T-helper 1 cell treated with Interleukin-12 subunit alpha and Interleukin-12 subunit beta and Interleukin-4 antibody, amounts not matched to agents 30 μg/mL and 1 μg/mL, for 36 hours (primary cell): ENCODE measurements at regions not wholly inside any gene's neighbourhood (a gene's known extent, or its start where the extent isn't known, plus 50 kb on each side); places are given as distances from the start of the nearest gene placed in this dataset.
"Not testable (repeated sequence)": the region's sequence is repeated elsewhere in the genome, so short reads cannot be mapped to it uniquely, and the experiment has no call there.

Source experiments
- H3K27ac Mint-ChIP-seq: one replicate; pipeline ENCODE4 v1.8.0; 2021; ENCODE audit warnings: mild to moderate bottlenecking, mixed read lengths
- H3K27me3 Mint-ChIP-seq: one replicate; pipeline ENCODE4 v1.8.0; 2021; ENCODE audit warnings: low read depth, mixed read lengths
- H3K36me3 Mint-ChIP-seq: one replicate; pipeline ENCODE4 v1.8.0; 2021; ENCODE audit warnings: low read depth, mixed read lengths
- H3K4me1 Mint-ChIP-seq: one replicate; pipeline ENCODE4 v1.8.0; 2021; ENCODE audit warnings: low read depth, mixed read lengths
- H3K4me3 Mint-ChIP-seq: one replicate; pipeline ENCODE4 v1.8.0; 2021; ENCODE audit warnings: mild to moderate bottlenecking, moderate library complexity, mixed read lengths
- H3K9me3 Mint-ChIP-seq: one replicate; pipeline ENCODE4 v1.8.0; 2021; ENCODE audit warnings: mixed read lengths

DNA sequence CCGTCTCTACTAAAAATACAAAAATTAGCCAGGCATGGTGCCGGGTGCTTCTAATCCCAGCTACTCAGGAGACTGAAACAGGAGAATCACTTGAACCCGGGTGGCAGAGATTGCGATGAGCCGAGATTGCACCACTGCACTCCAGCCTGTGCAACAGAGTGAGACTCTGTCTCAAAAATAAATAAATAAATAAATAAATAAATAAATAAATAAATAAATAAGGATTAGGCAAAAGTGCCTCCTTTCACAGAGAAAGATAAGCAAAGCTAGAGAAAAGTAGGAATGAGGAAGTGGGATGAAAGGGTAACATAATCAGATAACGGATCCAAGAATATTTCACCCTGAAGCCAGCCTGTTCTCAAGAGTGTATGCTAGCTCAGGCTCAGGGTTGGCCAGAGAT is 869.6 kb upstream of the AUTS2 start:
- not testable (repeated sequence) for H3K36me3 Mint-ChIP-seq, H3K4me3 Mint-ChIP-seq, H3K4me1 Mint-ChIP-seq, H3K27ac Mint-ChIP-seq, H3K27me3 Mint-ChIP-seq
- H3K9me3 Mint-ChIP-seq, result peaks cover 31% of the 10 kb centered on the region

DNA sequence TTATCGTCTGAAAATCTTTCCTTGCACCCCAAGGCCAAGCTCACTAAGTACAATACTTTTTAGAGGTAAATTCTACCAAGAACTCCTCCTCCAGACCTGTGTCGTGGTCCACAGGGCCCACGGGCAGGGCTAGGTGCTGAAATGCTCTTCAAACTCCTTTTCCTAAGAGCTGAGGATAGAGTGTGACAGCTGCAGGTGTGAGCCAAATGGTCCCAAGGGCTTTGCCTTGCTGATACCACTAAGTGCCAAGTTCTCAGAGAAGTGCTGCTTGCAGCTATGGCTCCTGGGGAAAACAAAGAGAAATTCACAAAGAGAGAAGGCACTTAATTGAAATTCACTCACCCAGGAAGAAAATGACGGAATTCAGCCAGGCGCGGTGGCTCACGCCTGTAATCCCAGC is 868.9 kb upstream of the AUTS2 start:
- Mint-ChIP-seq H3K27me3 (no peaks in the 10 kb centered on the region), H3K36me3 (no peaks in the 10 kb centered on the region), H3K4me3 (no peak overlapping the region), H3K27ac (no peak overlapping the region), H3K4me1 (no peaks in the 10 kb centered on the region), H3K9me3 (peaks cover 31% of the 10 kb centered on the region)

- H3K27ac Mint-ChIP-seq, result no peak overlapping the region
- H3K27me3 Mint-ChIP-seq, result no peaks in the 10 kb centered on the region
- no peaks in the 10 kb centered on the region for H3K4me1 Mint-ChIP-seq
- no peak overlapping the region for H3K4me3 Mint-ChIP-seq
- H3K36me3 Mint-ChIP-seq, result no peaks in the 10 kb centered on the region
- peaks cover 28% of the 10 kb centered on the region for H3K9me3 Mint-ChIP-seq
Observed at GRCh38 chr7:68730194-68730593, 868.1 kb upstream of the AUTS2 start.

DNA sequence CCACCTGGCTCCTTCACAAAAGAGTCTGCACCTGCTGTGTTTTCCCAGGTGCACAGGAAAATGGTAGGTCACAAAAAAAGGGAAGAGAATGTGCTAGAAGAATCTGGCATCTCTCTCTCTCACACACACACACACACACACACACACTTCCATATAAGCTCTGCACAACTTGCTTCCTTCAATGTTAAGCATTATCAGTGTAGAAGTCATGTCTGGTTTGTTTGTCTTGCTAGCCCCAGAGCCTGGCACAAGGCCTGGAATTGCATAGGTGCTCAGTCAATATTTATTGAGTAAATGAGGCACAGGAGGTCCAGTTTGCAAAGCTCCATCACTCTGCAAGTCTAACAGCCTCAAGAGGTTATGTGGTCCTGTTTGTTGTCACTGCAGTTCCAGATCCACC is 867.3 kb upstream of the AUTS2 start:
- Mint-ChIP-seq H3K27ac (no peak overlapping the region), H3K36me3 (no peaks in the 10 kb centered on the region)

GRCh38 chr7:68733219-68734153 is 864.8 kb upstream of the AUTS2 start:
- Mint-ChIP-seq H3K27me3 (no peaks in the 10 kb centered on the region), H3K27ac (no peak overlapping the region)

More for the DNA sequence above, 867.3 kb upstream of the AUTS2 start:
- Mint-ChIP-seq H3K4me1 (no peaks in the 10 kb centered on the region), H3K9me3 (peaks cover 27% of the 10 kb centered on the region), H3K27me3 (no peaks in the 10 kb centered on the region), H3K4me3 (no peak overlapping the region)

DNA sequence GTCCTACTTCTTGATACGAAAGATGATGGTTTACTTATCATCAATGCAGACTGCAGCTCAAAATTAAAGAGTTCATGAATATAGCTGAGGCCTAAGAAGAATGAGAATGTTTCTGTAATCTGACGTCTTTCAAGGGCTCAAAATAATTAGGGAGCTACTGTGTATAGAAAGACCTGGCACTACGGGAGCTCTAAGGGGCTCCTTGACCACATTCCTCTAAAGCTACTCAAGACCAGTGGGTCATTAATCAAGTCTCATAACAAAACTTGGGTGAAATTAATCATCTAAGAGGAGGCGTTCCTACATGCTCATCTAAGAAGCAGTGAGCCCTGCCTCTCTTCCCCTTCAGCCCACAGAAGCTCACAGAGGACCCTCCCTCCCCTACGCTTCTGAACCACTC is 863.8 kb upstream of the AUTS2 start:
- peaks cover 30% of the 10 kb centered on the region for H3K9me3 Mint-ChIP-seq
- no peaks in the 10 kb centered on the region for H3K27me3 Mint-ChIP-seq

More at GRCh38 chr7:68733219-68734153, 864.8 kb upstream of the AUTS2 start:
- H3K4me1 Mint-ChIP-seq, result no peaks in the 10 kb centered on the region
- peaks cover 26% of the 10 kb centered on the region for H3K9me3 Mint-ChIP-seq
- no peak overlapping the region for H3K4me3 Mint-ChIP-seq
- H3K36me3 Mint-ChIP-seq, result no peaks in the 10 kb centered on the region

DNA sequence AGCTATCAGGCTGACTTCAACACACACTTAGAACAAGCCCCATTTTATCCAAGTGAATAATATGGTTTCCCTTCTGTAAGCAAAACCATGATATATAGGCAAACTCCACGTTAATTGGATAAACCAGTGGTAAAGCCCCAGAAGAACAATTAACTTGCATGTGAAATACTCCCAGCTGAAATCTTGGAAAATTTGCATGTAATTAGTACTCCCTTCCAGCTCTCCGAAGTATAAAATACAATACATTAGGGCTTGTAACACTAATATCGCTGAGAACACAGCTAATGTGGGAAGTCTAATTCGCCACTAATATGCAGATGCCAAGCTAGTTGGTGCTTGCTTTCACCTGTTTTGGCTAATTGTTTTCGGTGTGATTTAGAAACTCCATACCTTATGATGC is 859.0 kb upstream of the AUTS2 start:
- no peaks in the 10 kb centered on the region for H3K36me3 Mint-ChIP-seq
- no peak overlapping the region for H3K4me3 Mint-ChIP-seq
- H3K27me3 Mint-ChIP-seq, result no peaks in the 10 kb centered on the region
- no peak overlapping the region for H3K27ac Mint-ChIP-seq
- no peaks in the 10 kb centered on the region for H3K4me1 Mint-ChIP-seq
- H3K9me3 Mint-ChIP-seq, result peaks cover 37% of the 10 kb centered on the region

More for the DNA sequence above, 863.8 kb upstream of the AUTS2 start:
- no peaks in the 10 kb centered on the region for H3K36me3 Mint-ChIP-seq
- no peak overlapping the region for H3K27ac Mint-ChIP-seq
- H3K4me1 Mint-ChIP-seq, result no peaks in the 10 kb centered on the region
- H3K4me3 Mint-ChIP-seq, result no peak overlapping the region

DNA sequence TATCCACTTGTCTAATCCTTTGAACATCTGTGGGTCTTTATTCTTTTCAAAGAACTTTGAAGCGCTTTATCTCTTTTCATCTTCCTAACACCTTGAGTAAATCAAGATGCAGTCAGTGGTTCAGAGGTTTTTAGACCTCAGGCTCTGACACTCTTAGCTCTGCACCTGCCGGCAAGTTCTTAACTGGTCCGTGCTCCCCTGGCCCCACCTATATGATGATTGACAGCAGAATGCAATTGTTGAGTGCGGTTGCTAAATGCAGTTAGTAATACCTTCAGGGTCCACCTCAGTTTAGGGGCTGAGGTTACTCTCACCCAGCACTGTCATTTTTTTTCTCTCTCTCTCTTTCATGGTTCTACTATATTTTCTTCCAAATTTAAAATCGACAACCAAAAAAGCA is 854.2 kb upstream of the AUTS2 start:
- Mint-ChIP-seq H3K36me3 (no peaks in the 10 kb centered on the region), H3K4me3 (no peak overlapping the region), H3K9me3 (peaks cover 22% of the 10 kb centered on the region), H3K27ac (no peak overlapping the region), H3K4me1 (no peaks in the 10 kb centered on the region), H3K27me3 (no peaks in the 10 kb centered on the region)

DNA sequence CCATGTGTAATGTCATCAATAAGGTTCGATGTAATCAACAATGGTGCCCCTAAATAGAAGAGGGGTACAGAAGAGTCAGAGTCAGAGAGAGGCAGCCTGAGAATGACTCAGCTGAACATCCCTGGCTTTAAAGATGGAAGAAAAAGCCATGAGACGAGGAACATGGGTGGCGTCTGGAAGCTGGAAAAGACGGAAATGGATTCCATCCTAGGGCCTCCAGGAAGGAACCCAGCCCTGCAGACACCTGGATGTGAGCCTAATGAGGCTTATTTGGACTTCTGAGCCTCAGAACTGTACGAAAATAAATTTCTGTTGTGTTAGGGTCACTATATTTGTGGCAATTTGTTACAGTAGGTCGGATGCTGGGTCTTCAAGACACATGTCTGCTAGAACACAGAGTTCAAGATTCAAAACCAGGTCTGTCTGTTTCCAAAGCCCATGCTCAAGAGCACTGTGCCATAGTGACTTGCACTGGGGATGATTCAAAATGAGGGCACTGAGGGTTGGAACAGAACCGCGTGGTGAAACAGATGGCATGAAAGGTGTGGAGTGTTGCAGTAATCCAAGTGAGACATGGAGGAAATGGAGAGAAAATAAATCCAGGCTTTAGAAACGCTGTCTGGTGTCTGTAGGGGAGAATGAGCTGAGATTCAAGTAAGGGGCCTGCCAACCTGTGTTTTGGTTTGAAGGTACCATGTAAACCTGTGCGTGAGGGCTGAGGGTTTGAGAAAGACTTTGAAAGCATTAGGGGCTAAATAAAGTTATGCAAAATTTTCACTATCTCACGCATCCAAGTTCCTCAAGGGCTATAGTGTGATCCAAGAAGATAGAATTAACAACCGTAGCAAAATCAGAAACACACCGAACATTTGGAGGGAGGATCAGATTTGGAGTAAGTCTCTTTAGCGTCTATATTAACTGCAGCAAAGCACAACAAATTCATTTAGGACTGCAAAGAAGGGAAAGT is 849.1 kb upstream of the AUTS2 start:
- H3K4me1 Mint-ChIP-seq, result no peaks in the 10 kb centered on the region

GRCh38 chr7:68752485-68753178 is 845.6 kb upstream of the AUTS2 start:
- H3K9me3 Mint-ChIP-seq, result peaks cover 47% of the 10 kb centered on the region
- no peak overlapping the region for H3K4me3 Mint-ChIP-seq
- H3K36me3 Mint-ChIP-seq, result no peaks in the 10 kb centered on the region
- no peak overlapping the region for H3K27ac Mint-ChIP-seq
- H3K27me3 Mint-ChIP-seq, result no peaks in the 10 kb centered on the region
- H3K4me1 Mint-ChIP-seq, result no peaks in the 10 kb centered on the region

More for the DNA sequence above, 849.1 kb upstream of the AUTS2 start:
- no peaks in the 10 kb centered on the region for H3K36me3 Mint-ChIP-seq
- peaks cover 37% of the 10 kb centered on the region for H3K9me3 Mint-ChIP-seq
- no peaks in the 10 kb centered on the region for H3K27me3 Mint-ChIP-seq
- no peak overlapping the region for H3K4me3 Mint-ChIP-seq
- no peak overlapping the region for H3K27ac Mint-ChIP-seq

GRCh38 chr7:68754414-68754813 is 843.9 kb upstream of the AUTS2 start:
- no peak overlapping the region for H3K27ac Mint-ChIP-seq
- H3K4me3 Mint-ChIP-seq, result no peak overlapping the region
- H3K4me1 Mint-ChIP-seq, result no peaks in the 10 kb centered on the region
- H3K36me3 Mint-ChIP-seq, result no peaks in the 10 kb centered on the region
- H3K27me3 Mint-ChIP-seq, result no peaks in the 10 kb centered on the region
- peaks cover 42% of the 10 kb centered on the region for H3K9me3 Mint-ChIP-seq

DNA sequence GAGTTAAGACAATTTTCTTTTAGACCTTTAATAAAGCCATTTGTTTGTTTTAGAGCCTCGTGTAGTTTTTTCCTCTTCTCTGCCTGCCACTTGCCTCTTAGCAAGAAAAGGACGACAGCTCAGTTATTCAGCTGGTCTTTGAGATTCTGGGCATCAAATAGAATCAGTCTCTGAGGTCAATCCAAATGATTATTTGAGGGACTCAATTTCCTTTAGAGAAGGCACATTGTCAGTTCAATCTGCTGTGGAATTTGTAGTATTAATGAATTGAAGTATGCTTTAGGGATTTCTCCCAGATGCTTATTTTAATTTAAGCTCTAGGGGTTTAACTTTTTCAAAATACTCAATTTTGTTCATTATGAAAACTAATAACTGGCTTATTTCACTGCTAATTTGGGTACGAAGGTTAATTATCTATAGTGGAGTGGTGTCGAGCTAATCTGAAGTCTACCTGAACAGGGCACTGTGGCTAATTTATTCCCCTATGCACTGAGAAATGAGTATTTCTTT is 841.2 kb upstream of the AUTS2 start:
- Mint-ChIP-seq H3K36me3 (no peaks in the 10 kb centered on the region), H3K4me3 (no peak overlapping the region), H3K9me3 (peaks cover 39% of the 10 kb centered on the region), H3K4me1 (no peaks in the 10 kb centered on the region), H3K27me3 (no peaks in the 10 kb centered on the region), H3K27ac (no peak overlapping the region)

DNA sequence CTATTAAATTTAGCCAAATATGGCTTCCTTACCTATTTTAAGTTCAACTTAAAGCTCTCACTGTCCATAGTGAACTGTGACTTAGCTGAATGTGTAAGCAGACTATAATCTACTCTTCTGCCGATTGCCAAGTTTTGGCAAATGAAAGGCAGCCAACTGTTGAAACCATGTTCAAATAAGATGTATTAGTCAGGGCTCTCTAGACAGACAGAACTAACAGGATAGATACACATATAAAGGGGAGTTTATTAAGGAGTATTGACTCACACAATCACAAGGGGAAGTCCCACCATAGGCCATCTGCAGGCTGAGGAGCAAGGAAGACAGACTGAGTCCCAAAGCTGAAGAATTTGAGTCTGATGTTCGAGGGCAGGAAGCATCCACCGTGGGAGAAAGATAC is 837.7 kb upstream of the AUTS2 start:
- H3K36me3 Mint-ChIP-seq, result no peaks in the 10 kb centered on the region
- H3K4me1 Mint-ChIP-seq, result no peaks in the 10 kb centered on the region
- no peak overlapping the region for H3K27ac Mint-ChIP-seq
- no peak overlapping the region for H3K4me3 Mint-ChIP-seq
- no peaks in the 10 kb centered on the region for H3K27me3 Mint-ChIP-seq
- peaks cover 26% of the 10 kb centered on the region for H3K9me3 Mint-ChIP-seq

GRCh38 chr7:68767462-68767861 is 830.8 kb upstream of the AUTS2 start:
- no peaks in the 10 kb centered on the region for H3K4me1 Mint-ChIP-seq
- no peaks in the 10 kb centered on the region for H3K36me3 Mint-ChIP-seq
- H3K27ac Mint-ChIP-seq, result no peak overlapping the region
- no peak overlapping the region for H3K4me3 Mint-ChIP-seq
- peaks cover 14% of the 10 kb centered on the region for H3K9me3 Mint-ChIP-seq
- H3K27me3 Mint-ChIP-seq, result no peaks in the 10 kb centered on the region
